NCI-H2107 treated with DMSO at 0.1 percent for 48 hours (cell line): ENCODE measurements at regions not wholly inside any gene's neighbourhood (a gene's known extent, or its start where the extent isn't known, plus 50 kb on each side); places are given as distances from the start of the nearest gene placed in this dataset.

Experiments used
- DNase-seq: peaks from one replicate; lab custom pipeline; 2025; ENCODE audit not compliant: unreplicated experiment; lab: John Stamatoyannopoulos, UW

DNA sequence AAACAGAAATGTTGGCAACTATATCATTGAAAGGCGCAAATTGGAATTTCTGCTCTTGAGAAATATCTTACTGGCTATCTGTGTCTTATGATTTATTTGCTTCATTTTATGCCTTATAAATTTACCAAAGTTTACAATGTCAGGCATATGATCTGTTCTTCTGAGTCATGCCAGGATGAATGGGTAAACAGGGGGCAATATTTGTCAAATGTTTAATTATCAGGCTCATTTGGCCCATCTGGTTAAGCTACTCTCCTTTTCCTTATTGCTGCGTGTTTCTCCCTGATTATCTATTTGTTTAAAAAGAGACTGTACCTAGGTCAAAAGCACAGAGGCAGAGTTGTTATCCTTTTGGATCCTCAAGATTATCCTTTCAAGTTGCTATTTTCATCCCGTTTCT, 903.8 kb upstream of the PCDH10 start:
- no peak for DNase-seq

DNA sequence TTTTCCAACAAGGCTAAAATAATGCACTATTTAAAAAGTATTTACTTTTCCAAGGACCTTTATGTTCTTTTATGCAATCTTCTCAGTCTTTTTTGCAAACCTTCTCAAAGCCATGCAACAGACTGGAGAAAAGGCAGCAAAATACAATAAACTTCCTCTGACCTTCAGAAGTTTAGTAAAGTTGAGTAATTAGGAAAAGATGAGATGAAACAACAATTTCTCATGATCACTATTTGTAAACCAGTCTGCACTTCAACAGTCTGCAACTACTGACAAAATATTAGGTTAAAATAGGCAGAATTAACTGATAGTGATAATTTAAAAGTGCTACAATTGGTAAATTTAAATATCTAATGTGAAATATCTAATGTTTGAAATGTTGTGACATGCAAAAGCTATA, 884.9 kb upstream of the PCDH10 start:
- DNase-seq: no peak

DNA sequence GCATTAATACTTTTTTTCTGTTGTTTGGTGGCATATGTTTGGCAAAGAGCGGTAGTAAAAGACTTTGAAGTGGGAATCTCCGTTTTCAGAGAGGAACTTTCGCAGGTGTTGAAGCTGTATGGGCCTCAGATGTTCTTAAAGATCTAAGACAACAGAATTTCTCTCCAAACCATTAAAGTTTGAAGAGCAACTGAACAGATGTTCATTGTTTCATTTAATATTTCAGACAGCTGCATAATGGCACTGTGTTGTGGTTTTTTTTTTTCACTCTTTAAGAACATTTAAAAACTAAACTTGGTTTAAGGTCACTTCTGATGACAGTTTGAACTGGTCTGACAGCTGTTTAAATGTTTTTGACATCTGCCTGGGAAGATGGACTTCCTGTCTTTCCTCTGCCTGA, 882.7 kb upstream of the PCDH10 start:
- no peak for DNase-seq

DNA sequence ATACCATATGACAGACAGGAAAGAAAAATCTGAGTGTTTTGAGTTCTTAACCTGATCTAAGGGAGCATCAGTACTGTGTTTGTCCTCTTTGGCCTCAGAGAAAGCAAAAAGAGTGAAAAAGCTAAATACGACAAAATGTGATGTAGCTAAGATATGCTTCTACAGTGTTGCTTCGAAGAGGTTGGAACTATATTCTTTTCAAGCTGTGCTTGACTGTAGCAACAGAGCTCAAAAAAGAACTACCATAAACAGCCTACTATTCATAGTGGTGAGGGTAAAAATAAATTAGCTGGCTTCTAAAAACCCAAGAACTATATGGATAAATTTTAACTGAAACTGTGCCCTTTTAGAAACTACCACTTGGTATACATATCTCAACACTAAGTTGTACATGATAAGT, 881.8 kb upstream of the PCDH10 start:
- no peak for DNase-seq

DNA sequence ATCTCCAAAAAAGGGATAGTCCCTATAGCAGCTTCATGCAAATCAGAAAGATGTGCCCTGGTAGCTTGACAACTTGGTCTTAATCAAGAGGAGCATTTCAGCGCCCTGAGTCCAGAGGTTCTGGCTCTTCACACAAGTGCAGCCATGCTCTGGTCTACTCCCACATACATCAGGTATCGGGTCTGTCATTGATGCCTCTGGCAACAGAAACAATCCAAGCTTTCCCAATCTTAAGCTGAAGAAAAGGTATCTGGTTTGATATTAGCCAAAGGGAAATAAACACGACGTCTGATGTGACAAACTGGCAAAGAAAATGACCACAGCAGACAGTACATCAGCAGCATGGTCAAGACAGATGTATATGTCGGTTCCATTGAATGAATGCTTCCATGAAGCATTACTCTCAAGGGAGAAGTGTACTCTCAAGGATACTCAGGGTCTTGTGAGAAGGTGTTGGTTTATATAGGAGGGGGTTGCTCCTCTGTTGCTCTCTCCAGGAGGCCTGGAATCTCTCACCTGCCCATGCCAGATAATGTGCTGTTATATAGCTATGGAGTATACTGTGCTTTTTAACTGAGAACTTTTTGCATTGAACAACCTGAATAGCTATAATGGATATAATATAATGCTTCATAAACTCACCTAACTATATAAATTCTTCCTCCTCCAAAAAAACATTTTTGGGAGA, 879.6 kb upstream of the PCDH10 start:
- DNase-seq: no peak

DNA sequence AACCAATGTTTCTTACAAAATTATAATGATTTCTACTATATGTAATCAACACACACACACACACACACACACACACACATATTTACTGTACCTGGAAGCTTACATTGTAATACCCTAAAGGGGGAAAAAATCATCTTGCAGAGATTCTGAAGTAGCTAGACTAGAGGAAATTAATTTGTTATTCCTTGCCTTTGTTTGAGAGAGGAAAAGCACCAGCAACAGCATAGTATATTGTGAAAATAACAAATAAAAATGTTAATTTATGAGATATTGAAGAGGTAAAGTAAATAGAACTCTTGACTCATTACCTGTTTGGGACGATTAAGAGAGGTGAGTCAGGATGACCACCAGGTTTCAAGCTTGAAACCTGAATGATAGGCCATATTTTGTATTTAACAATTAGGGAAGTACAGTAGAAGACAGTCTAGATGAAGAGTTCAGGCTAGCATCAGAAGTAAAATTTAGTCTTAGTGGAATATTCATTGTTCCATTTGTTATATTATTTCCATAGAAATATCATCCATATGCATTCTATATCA, 873.4 kb upstream of the PCDH10 start:
- no peak for DNase-seq

DNA sequence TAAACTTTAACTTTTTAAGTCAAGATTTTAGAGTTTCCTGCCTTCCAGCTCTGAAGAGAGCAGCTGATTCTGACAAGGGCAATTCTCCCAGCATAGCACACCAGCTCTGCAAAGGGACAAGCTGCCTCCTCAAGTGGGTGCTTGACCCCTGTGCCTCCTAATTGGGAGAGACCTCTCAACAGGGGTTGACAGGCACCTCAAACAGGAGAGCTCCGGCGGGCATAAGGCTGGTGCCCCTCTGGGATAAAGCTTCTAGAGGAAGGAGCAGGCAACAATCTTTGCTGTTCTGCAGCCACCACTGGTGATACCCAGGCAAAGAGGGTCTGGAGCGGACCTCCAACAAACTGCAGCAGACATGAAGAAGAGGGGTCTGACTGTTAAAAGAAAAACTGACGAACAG, 872.9 kb upstream of the PCDH10 start:
- DNase-seq: no peak

DNA sequence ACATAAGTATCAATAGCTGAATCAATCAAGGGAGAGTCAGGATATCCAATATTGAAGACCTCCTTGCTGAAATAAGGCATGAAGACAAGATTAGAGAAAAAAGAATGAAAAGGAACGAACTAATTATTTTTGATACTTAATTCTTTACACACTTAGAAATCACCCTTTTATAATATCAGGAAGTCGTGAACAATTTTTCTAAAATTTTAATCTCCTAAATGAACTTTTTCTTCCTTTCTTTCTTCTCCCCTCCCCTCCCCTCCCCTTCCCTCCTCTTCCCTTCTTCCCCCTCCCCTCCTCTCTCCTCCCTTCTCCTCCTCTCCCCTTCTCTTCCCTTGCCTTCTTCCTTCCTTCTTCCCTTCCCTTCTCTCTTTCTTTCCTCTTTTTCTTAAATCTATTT, 872.1 kb upstream of the PCDH10 start:
- DNase-seq: no peak

DNA sequence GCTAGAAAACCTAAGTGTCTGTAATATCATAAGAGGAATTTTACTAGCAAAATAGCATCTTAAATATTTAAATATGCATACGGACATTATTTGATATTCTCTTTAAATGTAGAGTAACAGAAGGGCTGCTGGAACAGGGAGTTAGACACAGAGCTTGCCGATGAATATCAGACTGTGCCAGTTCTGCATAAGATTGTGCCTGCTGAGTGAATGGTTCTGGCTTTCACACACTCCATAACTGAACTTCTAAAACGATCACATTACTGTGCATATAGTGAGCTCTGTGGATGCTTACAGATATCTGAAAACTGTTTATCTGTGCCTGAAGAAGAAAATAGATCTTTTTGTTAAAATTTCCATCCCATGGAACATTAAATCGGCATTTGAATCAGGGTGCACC, 867.4 kb upstream of the PCDH10 start:
- no peak for DNase-seq

DNA sequence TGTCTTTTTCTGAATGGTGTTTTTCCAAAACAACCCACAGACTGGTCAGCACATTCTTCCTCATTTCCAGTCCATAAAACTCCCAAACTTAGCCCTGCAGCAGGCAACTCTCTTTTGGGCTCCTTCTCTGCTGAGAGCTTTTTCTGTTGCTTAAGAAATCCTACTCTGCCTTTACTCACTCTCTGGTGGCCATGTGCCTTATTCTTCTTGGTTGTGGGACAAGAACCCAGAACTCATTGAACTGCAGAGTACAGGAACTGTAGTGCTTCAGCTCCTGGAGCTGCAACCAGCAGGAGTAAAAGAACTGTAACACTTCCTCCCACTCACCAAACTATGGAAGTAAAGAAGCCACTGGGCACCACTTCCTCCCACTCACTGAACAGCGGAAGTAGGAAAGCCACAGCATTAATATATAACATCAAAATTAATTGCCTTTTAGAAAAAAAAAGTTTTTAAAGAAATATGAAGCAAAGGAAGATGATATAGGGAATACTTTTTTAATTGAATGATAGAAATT, 864.1 kb upstream of the PCDH10 start:
- no peak for DNase-seq

DNA sequence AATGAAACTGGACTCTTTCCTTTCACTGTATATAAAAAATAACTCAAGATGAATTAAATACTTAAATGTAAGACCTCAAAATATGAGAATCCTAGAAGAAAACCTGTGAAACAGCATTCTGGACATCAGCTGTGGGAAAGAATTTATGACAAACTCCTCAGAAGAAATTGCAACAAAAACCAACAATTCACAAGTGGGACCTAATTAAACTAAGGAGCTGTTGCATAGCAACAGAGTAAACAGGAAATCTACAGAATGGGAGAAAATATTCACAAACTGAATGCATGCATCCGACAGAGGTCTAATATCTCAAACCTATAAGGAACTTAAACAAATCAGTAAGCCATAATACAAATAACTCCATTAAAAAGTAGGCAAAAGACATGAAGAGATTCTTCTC, 851.7 kb upstream of the PCDH10 start:
- no peak for DNase-seq

DNA sequence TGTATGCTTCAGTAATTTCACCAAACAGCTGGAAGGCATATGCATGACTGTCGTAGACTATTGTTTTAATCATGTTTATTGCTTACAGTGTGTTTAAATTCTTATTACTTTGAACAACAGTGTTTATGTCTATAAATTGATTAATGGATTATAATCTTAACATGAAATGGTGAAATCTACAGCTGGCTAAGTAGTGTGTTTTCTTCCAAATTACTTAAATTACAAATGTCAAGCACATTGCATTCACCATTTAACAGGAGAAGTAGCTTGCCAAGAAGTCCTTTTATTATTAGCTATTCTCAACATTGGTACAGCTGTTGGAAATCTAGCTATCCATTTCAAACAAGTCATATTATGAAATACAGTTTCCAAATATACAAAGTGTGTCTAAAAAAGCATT, 849.3 kb upstream of the PCDH10 start:
- DNase-seq: no peak

DNA sequence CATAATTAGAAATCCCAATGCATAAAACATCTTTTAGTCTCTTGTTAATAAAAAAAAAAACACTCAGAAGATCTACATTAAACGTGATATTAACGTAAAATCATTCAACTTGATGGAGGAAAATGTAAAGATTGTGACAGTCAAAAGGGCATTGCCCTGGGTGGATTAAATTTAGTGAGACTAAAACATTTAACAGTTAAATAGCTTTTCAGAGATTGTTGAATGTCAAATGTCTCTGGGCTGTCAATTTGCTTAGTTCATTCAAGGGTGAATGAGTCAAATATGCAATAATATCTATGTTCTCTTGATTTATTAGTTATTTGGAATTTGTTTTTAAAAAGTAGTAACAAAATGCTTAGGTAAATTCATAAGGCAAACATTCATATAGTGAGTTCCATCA, 836.6 kb upstream of the PCDH10 start:
- DNase-seq: no peak

DNA sequence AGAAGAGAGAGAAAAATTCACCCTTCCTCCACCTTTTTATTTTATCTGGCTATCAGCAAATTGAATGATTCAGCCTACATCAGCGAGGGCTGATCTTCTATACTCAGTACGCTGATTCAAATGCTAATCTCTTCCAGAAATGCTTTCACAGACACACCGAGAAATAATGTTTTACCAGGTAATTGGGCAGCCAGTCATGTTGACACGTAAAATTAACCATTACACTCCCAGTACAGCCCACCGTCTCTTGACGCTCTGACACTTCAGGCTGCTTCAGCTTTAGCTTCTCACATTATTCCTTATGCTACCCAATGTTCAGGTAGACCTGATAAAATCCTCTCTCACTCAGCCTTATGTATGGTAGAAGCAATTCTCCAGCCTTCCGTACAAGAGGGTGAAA, 835.2 kb upstream of the PCDH10 start:
- DNase-seq: no peak

DNA sequence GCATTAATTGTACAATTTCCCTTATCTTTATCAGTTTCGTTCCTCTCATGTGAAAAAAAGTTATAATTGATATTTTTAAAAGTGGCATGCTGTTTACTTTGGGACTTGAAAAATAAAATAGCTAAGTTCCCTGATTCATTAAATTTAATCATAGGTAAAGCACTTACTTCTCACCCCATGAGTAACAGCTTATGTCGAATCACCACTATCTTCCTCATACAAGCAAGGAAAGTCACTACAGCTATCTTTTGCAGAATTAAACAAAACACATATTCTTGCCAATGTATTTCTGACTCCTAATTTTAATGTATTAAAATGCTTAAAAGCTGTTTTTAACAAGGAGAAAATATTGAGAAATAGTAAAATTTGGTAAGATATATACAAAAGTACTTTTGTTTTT, 832.4 kb upstream of the PCDH10 start:
- no peak for DNase-seq

DNA sequence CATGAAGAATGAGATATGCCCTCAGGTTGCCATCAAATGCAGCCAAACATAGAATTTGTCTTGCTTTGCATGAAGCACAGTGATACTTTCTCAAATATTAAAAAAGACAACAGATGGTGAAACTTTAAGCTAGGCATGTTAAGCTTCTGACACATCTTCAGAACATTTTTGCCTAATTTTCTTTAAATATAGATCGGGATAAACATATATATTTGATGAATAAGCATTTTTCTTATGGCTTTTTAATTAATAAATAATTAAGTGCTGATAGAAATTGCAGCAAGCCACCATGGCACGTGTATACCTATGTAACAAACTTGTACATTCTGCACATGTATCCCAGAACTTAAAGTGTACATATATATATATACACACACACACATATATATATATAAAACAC, 831.2 kb upstream of the PCDH10 start:
- DNase-seq: no peak

DNA sequence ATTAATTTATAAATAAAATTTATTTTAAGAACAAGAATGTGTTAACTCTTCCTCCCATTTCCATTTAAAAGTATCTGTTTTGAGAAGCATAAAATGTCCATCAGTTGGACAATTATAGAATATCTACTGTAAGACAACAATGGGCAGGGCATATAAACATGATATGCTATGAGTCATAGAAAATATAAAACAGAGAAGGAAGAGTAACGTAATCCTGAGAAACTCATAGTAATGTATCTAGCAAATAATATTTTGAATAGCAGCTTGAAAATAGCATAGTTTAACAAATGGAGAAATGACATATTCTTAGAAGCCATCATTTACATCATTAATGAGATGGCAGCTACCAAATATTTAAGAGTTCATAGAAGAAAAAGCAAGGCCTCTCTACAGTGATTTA, 820.3 kb upstream of the PCDH10 start:
- DNase-seq: no peak

DNA sequence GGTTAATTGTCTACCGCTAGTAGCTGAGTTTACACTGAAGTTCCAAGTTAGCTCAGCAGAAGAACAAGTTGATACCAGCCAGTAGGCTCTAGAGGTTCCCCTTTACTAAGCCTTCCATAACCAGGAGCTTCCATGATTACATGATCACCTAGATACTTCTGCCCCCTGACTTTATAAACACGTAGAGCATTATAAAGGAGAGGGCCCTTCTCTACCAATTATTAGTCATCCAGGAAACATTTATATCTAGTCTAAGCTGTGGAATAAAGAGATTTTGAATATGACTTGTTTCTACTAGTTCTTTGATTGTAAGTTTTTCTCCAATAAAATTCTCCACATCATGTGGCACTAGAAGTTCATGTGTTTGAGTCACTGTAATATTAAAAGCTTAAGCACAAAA, 818.1 kb upstream of the PCDH10 start:
- no peak for DNase-seq

DNA sequence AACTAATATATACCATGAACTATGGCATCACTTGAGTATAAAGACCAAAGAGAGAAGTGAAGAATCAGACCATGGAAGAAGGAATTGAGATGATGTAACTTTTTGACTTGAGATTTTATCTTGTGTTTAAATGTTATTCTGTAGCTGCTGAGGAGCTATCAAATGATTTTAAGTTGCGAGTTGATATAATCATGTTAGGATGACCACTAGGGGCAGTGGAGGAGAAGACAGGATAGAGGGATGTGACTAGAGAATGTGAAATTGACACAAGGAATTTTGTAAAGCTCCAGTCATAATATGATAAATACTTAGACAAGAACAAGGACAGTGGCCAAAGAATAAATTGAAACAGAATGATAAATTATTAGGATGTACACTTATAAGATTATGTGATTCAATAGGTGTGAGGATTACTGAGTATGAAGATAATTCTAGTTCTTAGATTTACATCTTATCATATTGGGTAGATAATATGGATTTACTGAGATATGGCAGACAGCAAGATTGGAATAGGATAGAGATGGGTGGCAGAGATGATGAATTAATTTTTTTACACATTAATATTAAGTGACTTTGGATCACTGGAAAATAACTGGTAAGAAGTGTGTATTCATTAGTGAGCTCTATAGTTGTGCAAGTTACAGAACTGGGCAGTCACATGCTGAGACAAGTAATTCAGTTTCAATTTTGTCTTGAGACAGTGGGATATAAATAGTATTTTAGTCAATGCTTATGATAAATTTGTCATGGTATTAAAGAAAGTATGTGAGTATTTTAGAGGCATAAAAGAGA, 816.0 kb upstream of the PCDH10 start:
- DNase-seq: no peak

DNA sequence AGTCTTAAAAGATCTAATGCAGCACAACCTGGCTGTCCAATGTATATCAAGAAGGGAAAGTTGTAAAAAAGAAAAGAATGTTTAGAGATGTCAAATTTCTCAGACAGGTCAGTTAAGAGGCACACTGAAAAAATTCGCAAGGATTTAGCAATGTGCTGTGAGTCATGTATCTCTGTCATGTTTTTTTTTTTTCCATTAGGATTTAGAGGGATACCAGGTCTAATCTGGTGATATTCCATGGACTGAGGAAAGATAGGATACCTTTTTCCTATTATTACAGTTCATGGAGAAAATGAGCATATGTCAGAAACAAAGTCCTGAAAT, 815.4 kb upstream of the PCDH10 start:
- DNase-seq: no peak

DNA sequence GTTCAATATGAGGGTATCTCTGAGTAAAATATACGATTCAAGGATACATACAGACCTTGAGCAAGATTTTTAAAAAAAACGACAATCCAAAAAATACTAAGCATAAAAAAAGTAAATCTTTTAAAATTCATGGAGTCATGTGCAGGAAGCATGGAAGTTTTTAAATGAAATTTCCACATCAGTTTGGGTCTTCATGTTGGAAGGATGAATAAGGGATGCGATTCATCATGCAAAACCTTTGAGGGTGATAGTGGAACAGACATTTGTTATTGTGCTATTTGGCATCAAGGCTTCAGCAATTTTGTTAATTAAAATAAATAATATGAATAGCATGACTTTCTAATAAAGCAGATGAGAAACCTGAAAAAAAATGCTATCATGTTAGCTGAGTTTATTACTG, 815.0 kb upstream of the PCDH10 start:
- DNase-seq: no peak
